H1 (cell line): ENCODE measurements at regions not wholly inside any gene's neighbourhood (a gene's known extent, or its start where the extent isn't known, plus 50 kb on each side); places are given as distances from the start of the nearest gene placed in this dataset.

ENCODE experiments used
- CTCF ChIA-PET: fragments of 300-600 bp; sonication (Branson Sonifier 250); formaldehyde crosslinking; loops from one replicate; lab custom pipeline; 2021; ENCODE audit not compliant: partially characterized antibody; lab: Charles Lee
- POLR2A ChIA-PET: fragments of 300-600 bp; sonication (Branson Sonifier 250); formaldehyde crosslinking; loops from one replicate; lab custom pipeline; 2021; ENCODE audit warnings: inconsistent platforms; ENCODE audit not compliant: partially characterized antibody; lab: Charles Lee
- DNase-seq, 2 experiments: peaks; one replicate each; pipeline versions ENCODE4 v3.0.0 to v3.0.0-alpha.2; 2010 to 2022; ENCODE audit warnings: low spot score in 2 of 2, low read depth in 1 of 2, mixed read lengths in 1 of 2
- FAIRE-seq: peaks from 2 replicates; lab custom pipeline; 2011; peaks lifted over from hg19 to GRCh38; lab: Jason Lieb, UNC
- H2AFZ ChIP-seq: 2 replicates; pipeline ENCODE4 v1.8.1; 2012; ENCODE audit warnings: low read length, inconsistent platforms
- H2AK5ac ChIP-seq: 2 replicates; pipeline ENCODE4 v1.6.1; 2013; ENCODE audit warnings: low read depth, low read length
- H2BK120ac ChIP-seq: replicated peaks from 2 replicates; pipeline ENCODE3; 2013; ENCODE audit warnings: low read depth, low read length, inconsistent platforms
- H2BK12ac ChIP-seq: 2 replicates; pipeline ENCODE4 v1.6.1; 2013; ENCODE audit warnings: low read depth, low read length
- H2BK15ac ChIP-seq: 2 replicates; pipeline ENCODE4 v1.6.1; 2013; ENCODE audit warnings: low read length
- H2BK20ac ChIP-seq: 2 replicates; pipeline ENCODE4 v1.6.1; 2013; ENCODE audit warnings: low read length
- H2BK5ac ChIP-seq: 2 replicates; pipeline ENCODE4 v1.6.1; 2013; ENCODE audit warnings: low read depth, low read length
- H3K14ac ChIP-seq: 2 replicates; pipeline ENCODE4 v1.6.1; 2013; ENCODE audit warnings: inconsistent platforms; ENCODE audit not compliant: insufficient read length
- H3K18ac ChIP-seq: 2 replicates; pipeline ENCODE4 v1.6.1; 2013; ENCODE audit warnings: low read length; ENCODE audit errors: extremely low read depth
- H3K23ac ChIP-seq: 2 replicates; pipeline ENCODE4 v1.6.1; 2013; ENCODE audit warnings: inconsistent platforms; ENCODE audit not compliant: insufficient read length
- H3K23me2 ChIP-seq: 2 replicates; pipeline ENCODE4 v1.6.1; 2013; ENCODE audit warnings: low read depth, low read length
- H3K27ac ChIP-seq: 2 replicates; pipeline ENCODE4 v1.6.1; 2011; ENCODE audit warnings: low read depth, low read length, inconsistent platforms
- H3K27me3 ChIP-seq, 4 experiments: replicated peaks in 1 of 4; 1 replicate in 1 of 4; 2 replicates in 3 of 4; pipeline versions ENCODE4 v1.6.1 to v1.8.1; 2011 to 2013; ENCODE audit warnings: low read length in 3 of 4, mild to moderate bottlenecking in 3 of 4, inconsistent platforms in 2 of 4, mixed read lengths in 2 of 4, moderate library complexity in 1 of 4; ENCODE audit not compliant: control insufficient read depth in 3 of 4, insufficient read depth in 3 of 4; ENCODE audit errors: extremely low read depth in 1 of 4
- H3K36me3 ChIP-seq, 4 experiments: 2 replicates each; pipeline versions ENCODE4 v1.6.1 to v1.8.1; 2011 to 2013; ENCODE audit warnings: mild to moderate bottlenecking in 4 of 4, low read length in 3 of 4, moderate library complexity in 2 of 4, control low read depth in 1 of 4, inconsistent platforms in 1 of 4; ENCODE audit not compliant: insufficient read depth in 4 of 4, control insufficient read depth in 2 of 4
- H3K4ac ChIP-seq: replicated peaks from 2 replicates; pipeline ENCODE3; 2013; ENCODE audit warnings: low read length, low read depth, mixed read lengths, inconsistent platforms; ENCODE audit not compliant: insufficient read length
- H3K4me1 ChIP-seq, 4 experiments: replicated peaks in 1 of 4; 1 replicate in 1 of 4; 2 replicates in 3 of 4; pipeline versions ENCODE4 v1.6.1 to v1.8.1; 2011 to 2013; ENCODE audit warnings: low read length in 3 of 4, inconsistent platforms in 2 of 4, mixed read lengths in 1 of 4; ENCODE audit not compliant: insufficient read depth in 4 of 4, control insufficient read depth in 3 of 4
- H3K4me2 ChIP-seq, 2 experiments: 2 replicates each; pipeline versions ENCODE4 v1.6.1 to v1.8.1; 2011 to 2013; ENCODE audit warnings: low read depth in 2 of 2, low read length in 2 of 2, control low read depth in 1 of 2, inconsistent platforms in 1 of 2, mild to moderate bottlenecking in 1 of 2; ENCODE audit not compliant: insufficient read depth in 1 of 2
- H3K4me3 ChIP-seq, 4 experiments: fragments of 200-600, 300-600 bp in 1 of 4; sonication (generic), shearing (Covaris generic), sonication (Bioruptor Twin) in 1 of 4; 2 replicates each; pipeline versions ENCODE4 v1.5.1 to v1.8.1; 2011 to 2016; ENCODE audit warnings: low read length in 4 of 4, low read depth in 3 of 4, control low read depth in 2 of 4, inconsistent platforms in 2 of 4, mild to moderate bottlenecking in 2 of 4, mixed read lengths in 1 of 4, moderate library complexity in 1 of 4; ENCODE audit not compliant: insufficient read depth in 2 of 4; ENCODE audit errors: extremely low read depth in 1 of 4
- H3K56ac ChIP-seq: replicated peaks from 2 replicates; pipeline ENCODE3; 2013; ENCODE audit warnings: low read depth, mild to moderate bottlenecking, mixed read lengths, low read length, inconsistent platforms; ENCODE audit not compliant: insufficient read length
- H3K79me1 ChIP-seq: 2 replicates; pipeline ENCODE4 v1.6.1; 2013; ENCODE audit warnings: low read depth, low read length, control low read depth
- H3K79me2 ChIP-seq, 2 experiments: 2 replicates each; pipeline versions ENCODE4 v1.6.1 to v1.8.1; 2012 to 2013; ENCODE audit warnings: low read length in 2 of 2, mild to moderate bottlenecking in 2 of 2, inconsistent platforms in 1 of 2; ENCODE audit not compliant: insufficient read depth in 2 of 2, control insufficient read depth in 1 of 2
- H3K9ac ChIP-seq, 4 experiments: replicated peaks in 1 of 4; 1 replicate in 1 of 4; 2 replicates in 3 of 4; pipeline versions ENCODE4 v1.6.1 to v1.8.1; 2011 to 2013; ENCODE audit warnings: low read depth in 3 of 4, low read length in 3 of 4, control low read depth in 2 of 4, mild to moderate bottlenecking in 2 of 4, moderate library complexity in 2 of 4, inconsistent platforms in 1 of 4; ENCODE audit errors: extremely low read depth in 1 of 4
- H3K9me3 ChIP-seq, 2 experiments: 2 replicates each; pipeline versions ENCODE4 v1.6.1 to v1.8.1; 2012 to 2013; ENCODE audit warnings: mild to moderate bottlenecking in 2 of 2, moderate library complexity in 2 of 2, control low read depth in 1 of 2, inconsistent platforms in 1 of 2, low read depth in 1 of 2, low read length in 1 of 2, mixed read lengths in 1 of 2; ENCODE audit not compliant: insufficient read depth in 2 of 2
- H4K20me1 ChIP-seq, 2 experiments: replicated peaks in 1 of 2; 2 replicates each; pipeline versions ENCODE3 to v1.8.1; 2011 to 2013; ENCODE audit warnings: inconsistent platforms in 2 of 2, low read length in 2 of 2, mild to moderate bottlenecking in 1 of 2; ENCODE audit not compliant: insufficient read depth in 2 of 2, control insufficient read depth in 1 of 2
- H4K5ac ChIP-seq: 2 replicates; pipeline ENCODE4 v1.6.1; 2013; ENCODE audit warnings: low read length, low read depth, mixed read lengths, inconsistent platforms; ENCODE audit not compliant: insufficient read length
- H4K8ac ChIP-seq: 2 replicates; pipeline ENCODE4 v1.8.0; 2013; ENCODE audit warnings: mild to moderate bottlenecking, moderate library complexity, low read length, inconsistent platforms; ENCODE audit not compliant: insufficient read depth; ENCODE audit errors: extremely low read depth
- H4K91ac ChIP-seq: replicated peaks from 2 replicates; pipeline ENCODE3; 2013; ENCODE audit warnings: low read length, mixed read lengths, inconsistent platforms; ENCODE audit not compliant: insufficient read length
- BACH1 ChIP-seq: IDR thresholded peaks from 2 replicates; pipeline ENCODE4 v1.6.1; 2012; ENCODE audit warnings: low read length, improper control_type of control experiment
- BCL11A ChIP-seq, 2 experiments: IDR thresholded peaks; one replicate each; pipeline ENCODE4 v1.6.1; 2011; ENCODE audit warnings: low read depth in 2 of 2, low read length in 2 of 2, mild to moderate bottlenecking in 2 of 2
- CBX5 ChIP-seq: fragments of 300-800, 300-1000 bp; sonication (generic); IDR thresholded peaks from 2 replicates; pipeline ENCODE4 v1.7.1; 2016; ENCODE audit warnings: antibody characterized with exemption, low read length, low read depth
- CBX8 ChIP-seq: fragments of 300-800, 300-1000 bp; sonication (generic); IDR thresholded peaks from 2 replicates; pipeline ENCODE4 v1.7.1; 2016; ENCODE audit warnings: low read depth, low read length, borderline replicate concordance
- CEBPB ChIP-seq: IDR thresholded peaks from 2 replicates; pipeline ENCODE4 v1.6.1; 2012; ENCODE audit warnings: low read depth, low read length
- JUND ChIP-seq: IDR thresholded peaks from 2 replicates; pipeline ENCODE4 v1.6.1; 2011; ENCODE audit warnings: mild to moderate bottlenecking, improper control_type of control experiment, low read length
- NRF1 ChIP-seq: IDR thresholded peaks from 2 replicates; pipeline ENCODE4 v1.6.1; 2011; ENCODE audit warnings: mild to moderate bottlenecking, low read depth, low read length, improper control_type of control experiment
- POLR2A ChIP-seq, 2 experiments: IDR thresholded peaks; 1 replicate in 1 of 2; 2 replicates in 1 of 2; pipeline ENCODE4 v1.6.1; 2011; ENCODE audit warnings: low read depth in 2 of 2, low read length in 2 of 2, mild to moderate bottlenecking in 2 of 2; ENCODE audit errors: control extremely low read depth in 1 of 2
- POU5F1 ChIP-seq: IDR thresholded peaks from 2 replicates; pipeline ENCODE4 v1.6.1; 2011; ENCODE audit warnings: low read depth, mild to moderate bottlenecking, low read length, moderate library complexity
- RNF2 ChIP-seq: fragments of 200-900, 300-1000 bp; sonication (generic); IDR thresholded peaks from 2 replicates; pipeline ENCODE4 v1.7.1; 2016; ENCODE audit warnings: borderline replicate concordance, low read depth, mild to moderate bottlenecking, antibody characterized with exemption, low read length; ENCODE audit not compliant: poor library complexity, severe bottlenecking; ENCODE audit errors: missing control alignments
- RXRA ChIP-seq: IDR thresholded peaks from 2 replicates; pipeline ENCODE4 v1.6.1; 2011; ENCODE audit warnings: low read depth, mild to moderate bottlenecking, low read length, moderate library complexity; ENCODE audit not compliant: insufficient read depth
- SIX5 ChIP-seq: IDR thresholded peaks from 2 replicates; pipeline ENCODE4 v1.6.1; 2011; ENCODE audit warnings: mild to moderate bottlenecking, low read depth, low read length
- TAF1 ChIP-seq: IDR thresholded peaks from 2 replicates; pipeline ENCODE4 v1.6.1; 2011; ENCODE audit warnings: mild to moderate bottlenecking, low read depth, low read length
- TEAD4 ChIP-seq: IDR thresholded peaks from 2 replicates; pipeline ENCODE4 v1.6.1; 2012; ENCODE audit warnings: low read depth, low read length, inconsistent platforms, mixed read lengths
- WGBS, 2 experiments: shearing (Covaris generic) in 1 of 2; methylation state at CpG; one replicate each; pipeline versions ENCODE4 v1.1.6 to v1.1.7; 2013 to 2015; ENCODE audit warnings: low lambda C conversion rate in 2 of 2, mixed read lengths in 2 of 2, inconsistent platforms in 1 of 2, low coverage in 1 of 2, missing lambda C conversion rate in 1 of 2; ENCODE audit not compliant: insufficient replicate concordance in 2 of 2, insufficient coverage in 1 of 2, insufficient read length in 1 of 2; ENCODE audit errors: extremely low coverage in 1 of 2, missing lambda C conversion rate in 1 of 2; 5-methylcytosine and 5-hydroxymethylcytosine counted together
- TF ChIP-seq, protein P1 (sequence below): IDR thresholded peaks from 2 replicates; pipeline ENCODE4 v1.6.1; 2011; ENCODE audit warnings: low read depth, mild to moderate bottlenecking, low read length; ENCODE audit not compliant: insufficient read depth

DNA sequence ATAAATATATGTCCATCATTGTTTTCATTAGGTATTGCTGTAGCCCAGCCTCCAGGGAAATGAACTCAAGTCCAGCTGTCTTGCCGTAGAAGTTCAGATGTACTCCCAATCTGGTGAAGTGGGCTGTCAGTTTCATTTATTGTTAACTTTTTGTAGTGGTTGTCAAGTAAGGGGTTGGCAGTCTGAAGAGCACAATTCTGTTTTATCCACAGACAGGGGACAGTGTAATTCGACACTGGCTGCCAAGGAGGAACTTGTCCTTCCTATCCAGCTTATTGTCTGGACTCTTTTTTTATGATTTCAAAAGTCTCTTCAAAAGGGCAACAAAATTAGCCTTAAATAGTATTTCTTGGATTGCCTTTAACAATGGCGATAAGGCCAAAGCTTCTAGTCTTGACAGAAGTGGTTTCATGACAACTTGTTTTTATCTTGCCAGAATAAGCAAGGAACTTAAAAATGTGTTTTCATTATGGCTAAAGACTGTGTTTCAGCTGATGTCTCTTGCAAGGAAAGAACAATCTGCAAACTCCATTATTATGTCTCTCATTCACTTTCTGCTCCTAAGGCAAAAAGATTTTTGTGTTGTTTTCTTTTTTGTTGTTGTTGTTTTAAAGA, 73.9 kb upstream of the TANC2 start:
- ChIA-PET CTCF (interaction anchor here (1.0 to 1.1 kb wide), 3 partner anchors 9 to 190 kb away, joined by 3 read pairs; no protein-coding TSS in a partner anchor), POLR2A (no interaction called here)
- no peak overlapping the region for H3K14ac ChIP-seq
- H2BK12ac ChIP-seq = no peak overlapping the region
- peaks cover 0 to 2% (median under 1%) of the 10 kb centered on the region in 4 experiments; a peak in 2 of 7 replicates for H3K4me1 ChIP-seq
- H3K79me1 ChIP-seq = no peaks in the 10 kb centered on the region
- H4K5ac ChIP-seq = no peak overlapping the region
- H3K9me3 ChIP-seq = no peaks in the 10 kb centered on the region
- no peak overlapping the region for H3K4me3 ChIP-seq
- H3K18ac ChIP-seq = no peak overlapping the region
- no peak overlapping the region for H2BK120ac ChIP-seq
- no peak overlapping the region for H2BK15ac ChIP-seq
- no peaks in the 10 kb centered on the region for H4K20me1 ChIP-seq
- no peak overlapping the region; a peak in 1 of 7 replicates for H3K9ac ChIP-seq
- H3K4me2 ChIP-seq = no peak overlapping the region
- H3K23me2 ChIP-seq = no peaks in the 10 kb centered on the region
- H4K8ac ChIP-seq = no peak overlapping the region
- no peak overlapping the region for H3K4ac ChIP-seq
- H3K36me3 ChIP-seq = no peaks in the 10 kb centered on the region
- H3K56ac ChIP-seq = no peak overlapping the region
- DNase-seq = no peak
- 88% methylated on average over 3 of the region's 3 CpGs; no CpG with 5 or more reads in 1 of the 2 experiments for WGBS, 2 experiments
- no peak overlapping the region for H3K27ac ChIP-seq
- no peaks in the 10 kb centered on the region for H3K27me3 ChIP-seq
- no peaks in the 10 kb centered on the region for H3K79me2 ChIP-seq
- no peak overlapping the region for H3K23ac ChIP-seq
- H2BK20ac ChIP-seq = no peak overlapping the region
- no peak overlapping the region for H2AK5ac ChIP-seq
- FAIRE-seq = no peak
- H4K91ac ChIP-seq = no peak overlapping the region
- H2BK5ac ChIP-seq = no peak overlapping the region
- no peak overlapping the region for H2AFZ ChIP-seq
- TF ChIP-seq BCL11A (IDR thresholded peaks at IDR 0.05; ENCODE audit: low read depth in 2 of 2, low read length in 2 of 2) = no peak
- no peak for TF ChIP-seq CBX5
- no peak for TF ChIP-seq CEBPB
- no peak for TF ChIP-seq SIX5
- TF ChIP-seq CBX8 = no peak
- no peak for TF ChIP-seq POU5F1
- no peak for TF ChIP-seq NRF1
- no peak for TF ChIP-seq RNF2
- TF ChIP-seq RXRA = no peak
- no peak for TF ChIP-seq TAF1
- TF ChIP-seq TEAD4 = no peak
- TF ChIP-seq, protein P1, sequence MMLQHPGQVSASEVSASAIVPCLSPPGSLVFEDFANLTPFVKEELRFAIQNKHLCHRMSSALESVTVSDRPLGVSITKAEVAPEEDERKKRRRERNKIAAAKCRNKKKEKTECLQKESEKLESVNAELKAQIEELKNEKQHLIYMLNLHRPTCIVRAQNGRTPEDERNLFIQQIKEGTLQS = no peak
- TF ChIP-seq BACH1 = no peak
- TF ChIP-seq JUND = no peak
- no peak for TF ChIP-seq POLR2A (IDR thresholded peaks at IDR 0.05; ENCODE audit: control extremely low read depth in 1 of 2, low read depth in 2 of 2, low read length in 2 of 2)
